Gastrocnemius medialis (tissue), 4 donors: ENCODE measurements at regions not wholly inside any gene's neighbourhood (a gene's known extent, or its start where the extent isn't known, plus 50 kb on each side); places are given as distances from the start of the nearest gene placed in this dataset.

Source experiments
- ATAC-seq, 2 donors: fragments of 150-250 bp; one replicate each; pipeline ENCODE4 v1.9.1; 2016
- DNase-seq, 2 donors: peaks; one replicate each; pipeline ENCODE4 v3.0.0-alpha.2; 2019
- H3K27ac ChIP-seq, 4 donors: fragments of 200-600 bp; sonication (generic); 1 replicate in 1 of 4; 2 replicates in 3 of 4; pipeline ENCODE4 v1.5.1; 2016 to 2018; ENCODE audit warnings: mild to moderate bottlenecking in 2 of 4, moderate library complexity in 1 of 4
- H3K27me3 ChIP-seq, 3 donors: fragments of 200-600 bp; sonication (generic) in 2 of 3; 1 replicate in 1 of 3; 2 replicates in 2 of 3; pipeline versions ENCODE4 v1.5.1 to v1.6.0; 2016 to 2019; ENCODE audit warnings: mild to moderate bottlenecking in 1 of 3, moderate library complexity in 1 of 3
- H3K36me3 ChIP-seq, 2 donors: fragments of 200-600 bp; sonication (generic) in 1 of 2; one replicate each; pipeline ENCODE4 v1.5.1; 2017 to 2018
- H3K4me1 ChIP-seq, 2 donors: fragments of 200-600 bp; sonication (generic) in 1 of 2; one replicate each; pipeline ENCODE4 v1.5.1; 2016 to 2017; ENCODE audit warnings: mild to moderate bottlenecking in 2 of 2
- H3K4me3 ChIP-seq, 4 donors: fragments of 200-600 bp; sonication (generic) in 3 of 4; 1 replicate in 1 of 4; 2 replicates in 3 of 4; pipeline ENCODE4 v1.5.1; 2016 to 2019; ENCODE audit warnings: mild to moderate bottlenecking in 2 of 4
- H3K9me3 ChIP-seq, 3 donors: fragments of 200-600 bp; sonication (generic) in 2 of 3; 1 replicate in 1 of 3; 2 replicates in 2 of 3; pipeline ENCODE4 v1.5.1; 2016 to 2019
- CTCF ChIP-seq, 5 experiments: fragments of 450-650 bp in 3 of 5; fragments of 200-600 bp in 2 of 5; sonication (generic) in 2 of 5; IDR thresholded peaks in 4 of 5; conservative IDR thresholded peaks in 1 of 5; 1 replicate in 4 of 5; 2 replicates in 1 of 5; pipeline ENCODE4 v1.5.1; 2016 to 2019; ENCODE audit warnings: antibody characterized with exemption in 5 of 5, mild to moderate bottlenecking in 3 of 5, moderate library complexity in 3 of 5
- POLR2A ChIP-seq, 2 donors: fragments of 450-650 bp; IDR thresholded peaks; one replicate each; pipeline ENCODE4 v1.6.1; 2017; ENCODE audit warnings: antibody characterized with exemption in 2 of 2, mild to moderate bottlenecking in 2 of 2, moderate library complexity in 2 of 2
- in situ Hi-C, 4 donors: fragments of 200-750 bp; cut with MboI; loops; one replicate each; pipeline versions ENCODE4 v1.15.0 to v1.8.0; 2017; ENCODE audit warnings: low sequenced_read_pairs in 4 of 4
- intact Hi-C: fragments of 100-400 bp; cut with DNase I; formaldehyde crosslinking; loops from one replicate; pipeline ENCODE4 v1.15.1; 2023; ENCODE audit warnings: low total_unique reads

- H3K36me3 ChIP-seq = no peaks in the 10 kb centered on the region
- H3K27ac ChIP-seq = no peak overlapping the region
- no peaks in the 10 kb centered on the region for H3K27me3 ChIP-seq
- H3K4me3 ChIP-seq = no peak overlapping the region
- intact Hi-C loops (no loop called here), in situ Hi-C loops (no loop called here)
- DNase-seq = no peak
- TF ChIP-seq POLR2A (IDR thresholded peaks at IDR 0.05) (no peak), CTCF (IDR thresholded peaks at IDR 0.05 in 4 of 5, conservative IDR thresholded peaks at IDR 0.05 in 1 of 5) (no peak)
- no peak for ATAC-seq
- no peaks in the 10 kb centered on the region for H3K4me1 ChIP-seq
- no peaks in the 10 kb centered on the region for H3K9me3 ChIP-seq
Measured at GRCh38 chr3:721086-721485, 371.7 kb upstream of the CNTN6 start.

DNA sequence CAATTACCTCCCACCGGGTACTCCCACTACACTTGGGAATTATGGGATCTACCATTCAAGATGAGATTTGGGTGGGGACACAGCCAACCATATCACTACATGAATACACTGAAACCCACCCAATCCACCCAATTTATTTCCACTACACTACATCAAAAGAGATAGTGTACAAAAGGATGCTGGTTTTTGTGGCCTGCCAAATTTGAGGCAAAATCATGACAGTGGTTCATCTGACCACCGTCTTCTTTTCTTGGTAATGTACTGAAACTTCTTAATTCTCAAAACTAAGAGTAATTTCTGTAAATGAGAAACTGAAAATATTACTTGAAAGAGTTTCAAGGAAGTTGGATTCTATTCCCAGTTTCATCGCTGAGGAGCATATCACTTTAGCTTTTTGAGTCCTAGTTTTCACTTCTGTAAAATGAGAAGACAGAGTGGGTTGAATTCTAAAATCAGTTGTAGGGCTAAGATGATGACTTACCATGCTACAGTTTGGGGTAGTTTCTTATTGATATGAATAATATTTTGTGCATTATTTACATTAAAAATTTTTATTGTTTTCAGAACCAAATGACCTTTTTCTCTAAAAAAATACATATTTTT lies 360.4 kb upstream of the CNTN6 start:
- no peak for TF ChIP-seq CTCF (IDR thresholded peaks at IDR 0.05 in 4 of 5, conservative IDR thresholded peaks at IDR 0.05 in 1 of 5)
- TF ChIP-seq POLR2A (IDR thresholded peaks at IDR 0.05) = no peak
- no peak for ATAC-seq
- no peak overlapping the region for H3K4me3 ChIP-seq
- H3K27ac ChIP-seq = no peak overlapping the region
- H3K4me1 ChIP-seq = no peaks in the 10 kb centered on the region
- no peaks in the 10 kb centered on the region for H3K9me3 ChIP-seq
- in situ Hi-C loops (no loop called here), intact Hi-C loops (no loop called here)
- H3K36me3 ChIP-seq = no peaks in the 10 kb centered on the region
- H3K27me3 ChIP-seq = no peaks in the 10 kb centered on the region
- DNase-seq = no peak

DNA sequence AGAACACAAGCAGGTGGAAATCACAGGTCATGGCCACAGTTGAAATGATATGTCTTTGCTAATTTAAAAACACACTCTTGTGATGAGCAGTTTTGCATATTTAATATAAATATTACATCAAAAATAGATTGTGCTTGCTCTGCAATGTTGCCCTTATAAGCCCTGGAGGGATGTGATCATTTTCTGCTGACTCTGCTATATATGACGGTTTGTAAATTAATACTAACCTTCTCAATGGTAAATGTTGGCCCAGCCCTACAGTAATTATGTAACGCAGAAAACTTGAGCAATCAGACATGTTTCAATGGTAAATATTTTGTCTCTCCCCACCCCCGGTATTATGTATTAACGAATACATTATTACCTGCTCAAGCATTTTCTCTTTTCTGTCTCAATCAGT lies 359.5 kb upstream of the CNTN6 start:
- Histone ChIP-seq H3K27me3 (no peaks in the 10 kb centered on the region), H3K9me3 (no peaks in the 10 kb centered on the region), H3K27ac (no peak overlapping the region), H3K36me3 (no peaks in the 10 kb centered on the region), H3K4me1 (no peaks in the 10 kb centered on the region), H3K4me3 (no peak overlapping the region)
- TF ChIP-seq POLR2A (IDR thresholded peaks at IDR 0.05) (no peak), CTCF (IDR thresholded peaks at IDR 0.05 in 4 of 5, conservative IDR thresholded peaks at IDR 0.05 in 1 of 5) (no peak)
- DNase-seq (no peak), ATAC-seq (no peak)
- intact Hi-C loops (no loop called here), in situ Hi-C loops (no loop called here)

- no peak overlapping the region for H3K4me3 ChIP-seq
- intact Hi-C loops = no loop called here
Measured at GRCh38 chr3:757711-758110, 335.1 kb upstream of the CNTN6 start.

More at GRCh38 chr3:757711-758110, 335.1 kb upstream of the CNTN6 start:
- Histone ChIP-seq H3K36me3 (no peaks in the 10 kb centered on the region), H3K27ac (no peak overlapping the region), H3K9me3 (no peaks in the 10 kb centered on the region), H3K27me3 (no peaks in the 10 kb centered on the region), H3K4me1 (no peaks in the 10 kb centered on the region)
- in situ Hi-C loops = no loop called here
- DNase-seq = no peak
- ATAC-seq = no peak
- no peak for TF ChIP-seq POLR2A (IDR thresholded peaks at IDR 0.05)
- no peak for TF ChIP-seq CTCF (IDR thresholded peaks at IDR 0.05 in 4 of 5, conservative IDR thresholded peaks at IDR 0.05 in 1 of 5)
